ENCODE measurements at regions not wholly inside any gene's neighbourhood (a gene's known extent, or its start where the extent isn't known, plus 50 kb on each side); places are given as distances from the start of the nearest gene placed in this dataset.

GRCh38 chr3:167892205-167892604 is 156.7 kb downstream of the SERPINI1 start:
- Histone ChIP-seq H3K27me3 (ENCODE audit: insufficient read depth, low read length) (no peaks in the 10 kb centered on the region), H2AFZ (ENCODE audit: low read length) (no peak overlapping the region), H3K4me2 (ENCODE audit: low read length) (no peak overlapping the region), H3K9me3 (ENCODE audit: low read length) (no peaks in the 10 kb centered on the region), H3K4me3 (ENCODE audit: low read depth, low read length, poor library complexity, severe bottlenecking) (no peak overlapping the region), H3F3A (ENCODE audit: insufficient read depth, low read length) (no peaks in the 10 kb centered on the region), H3K9ac (ENCODE audit: low read length) (no peak overlapping the region), H3K9me2 (ENCODE audit: low read depth, low read length) (no peaks in the 10 kb centered on the region), H3K79me2 (ENCODE audit: insufficient read depth, low read length) (no peaks in the 10 kb centered on the region), H3K27ac (ENCODE audit: low read depth, low read length, poor library complexity, severe bottlenecking) (no peak overlapping the region), H3K36me3 (ENCODE audit: insufficient read depth, low read length) (no peaks in the 10 kb centered on the region), H4K20me1 (ENCODE audit: insufficient read depth, low read length) (no peaks in the 10 kb centered on the region), H3K4me1 (ENCODE audit: insufficient read depth, low read length, severe bottlenecking) (no peaks in the 10 kb centered on the region)
- TF ChIP-seq EZH2 (IDR thresholded peaks at IDR 0.05; ENCODE audit: borderline replicate concordance, low read length) (no peak), CTCF (IDR thresholded peaks at IDR 0.05; ENCODE audit: low read length) (no peak)

- no peak for TF ChIP-seq EZH2 (IDR thresholded peaks at IDR 0.05; ENCODE audit: borderline replicate concordance, low read length)
- no peak for TF ChIP-seq CTCF (IDR thresholded peaks at IDR 0.05; ENCODE audit: low read length)
- Histone ChIP-seq H3K9me3 (ENCODE audit: low read length) (no peaks in the 10 kb centered on the region), H3K36me3 (ENCODE audit: insufficient read depth, low read length) (no peaks in the 10 kb centered on the region), H3K27me3 (ENCODE audit: insufficient read depth, low read length) (no peaks in the 10 kb centered on the region), H3K4me2 (ENCODE audit: low read length) (no peak overlapping the region), H3K4me3 (ENCODE audit: low read depth, low read length, poor library complexity, severe bottlenecking) (no peak overlapping the region), H3K9ac (ENCODE audit: low read length) (no peak overlapping the region), H3K4me1 (ENCODE audit: insufficient read depth, low read length, severe bottlenecking) (no peaks in the 10 kb centered on the region), H4K20me1 (ENCODE audit: insufficient read depth, low read length) (no peaks in the 10 kb centered on the region), H2AFZ (ENCODE audit: low read length) (no peak overlapping the region), H3K27ac (ENCODE audit: low read depth, low read length, poor library complexity, severe bottlenecking) (no peak overlapping the region), H3K79me2 (ENCODE audit: insufficient read depth, low read length) (no peaks in the 10 kb centered on the region), H3F3A (ENCODE audit: insufficient read depth, low read length) (no peaks in the 10 kb centered on the region), H3K9me2 (ENCODE audit: low read depth, low read length) (no peaks in the 10 kb centered on the region)
Measured at GRCh38 chr3:167887096-167887495, 151.6 kb downstream of the SERPINI1 start.

GRCh38 chr3:167886690-167887089 is 151.2 kb downstream of the SERPINI1 start:
- H3K27ac ChIP-seq (ENCODE audit: low read depth, low read length, poor library complexity, severe bottlenecking), result no peak overlapping the region
- no peaks in the 10 kb centered on the region for H3K9me2 ChIP-seq (ENCODE audit: low read depth, low read length)
- H4K20me1 ChIP-seq (ENCODE audit: insufficient read depth, low read length), result no peaks in the 10 kb centered on the region
- H3K27me3 ChIP-seq (ENCODE audit: insufficient read depth, low read length), result no peaks in the 10 kb centered on the region
- H2AFZ ChIP-seq (ENCODE audit: low read length), result no peak overlapping the region
- no peaks in the 10 kb centered on the region for H3F3A ChIP-seq (ENCODE audit: insufficient read depth, low read length)
- no peak overlapping the region for H3K9ac ChIP-seq (ENCODE audit: low read length)
- H3K36me3 ChIP-seq (ENCODE audit: insufficient read depth, low read length), result no peaks in the 10 kb centered on the region
- no peaks in the 10 kb centered on the region for H3K79me2 ChIP-seq (ENCODE audit: insufficient read depth, low read length)
- H3K4me1 ChIP-seq (ENCODE audit: insufficient read depth, low read length, severe bottlenecking), result peaks cover 4% of the 10 kb centered on the region
- H3K4me2 ChIP-seq (ENCODE audit: low read length), result no peak overlapping the region
- H3K4me3 ChIP-seq (ENCODE audit: low read depth, low read length, poor library complexity, severe bottlenecking), result no peak overlapping the region
- no peak for TF ChIP-seq CTCF (IDR thresholded peaks at IDR 0.05; ENCODE audit: low read length)
- no peak for TF ChIP-seq EZH2 (IDR thresholded peaks at IDR 0.05; ENCODE audit: borderline replicate concordance, low read length)
- no peaks in the 10 kb centered on the region for H3K9me3 ChIP-seq (ENCODE audit: low read length)

All from OCI-LY1 (cell line).